Activated CD8-positive, alpha-beta memory T cell treated with anti-CD3 and anti-CD28 coated beads, Interleukin-2, amount 10 ng/mL, durations not matched to agents 7 days and 5 days (primary cell): ENCODE measurements at regions not wholly inside any gene's neighbourhood (a gene's known extent, or its start where the extent isn't known, plus 50 kb on each side); places are given as distances from the start of the nearest gene placed in this dataset.

Experiments
- ATAC-seq: fragments of 150-1000 bp; cut with Tn5 transposase; one replicate; pipeline ENCODE4 v1.10.0; 2021; ENCODE audit warnings: moderate library complexity
- CTCF ChIA-PET: fragments of 350-600 bp; sonication (Branson Sonifier 250); formaldehyde crosslinking; loops from one replicate; lab custom pipeline; 2021; ENCODE audit warnings: antibody characterized with exemption; lab: Charles Lee
- DNase-seq: peaks from one replicate; pipeline ENCODE4 v3.0.0-alpha.2; 2020
- H3K27ac Mint-ChIP-seq: one replicate; pipeline ENCODE4 v1.8.0; 2021; ENCODE audit warnings: mild to moderate bottlenecking, mixed read lengths
- H3K27me3 Mint-ChIP-seq: one replicate; pipeline ENCODE4 v1.8.0; 2021; ENCODE audit warnings: mixed read lengths
- H3K36me3 Mint-ChIP-seq: one replicate; pipeline ENCODE4 v1.8.0; 2021; ENCODE audit warnings: mild to moderate bottlenecking, mixed read lengths
- H3K4me1 Mint-ChIP-seq: one replicate; pipeline ENCODE4 v1.8.0; 2021; ENCODE audit warnings: mixed read lengths
- H3K4me3 Mint-ChIP-seq: one replicate; pipeline ENCODE4 v1.8.0; 2021; ENCODE audit warnings: mild to moderate bottlenecking, moderate library complexity, mixed read lengths
- H3K9me3 Mint-ChIP-seq: one replicate; pipeline ENCODE4 v1.8.0; 2022; ENCODE audit warnings: low read depth, mixed read lengths

- CTCF ChIA-PET = no interaction called here
- no peak overlapping the region for H3K4me3 Mint-ChIP-seq
- no peak for DNase-seq
- no peaks in the 10 kb centered on the region for H3K4me1 Mint-ChIP-seq
- H3K27me3 Mint-ChIP-seq = peaks cover 3% of the 10 kb centered on the region
- no peak for ATAC-seq
- H3K27ac Mint-ChIP-seq = no peak overlapping the region
- H3K36me3 Mint-ChIP-seq = no peaks in the 10 kb centered on the region
- H3K9me3 Mint-ChIP-seq = no peaks in the 10 kb centered on the region
Observed at GRCh38 chr20:20939006-20939405, 167.2 kb downstream of the LINC00237 start.

- Mint-ChIP-seq H3K27me3 (peaks cover 3% of the 10 kb centered on the region), H3K4me1 (no peaks in the 10 kb centered on the region), H3K4me3 (no peak overlapping the region), H3K9me3 (no peaks in the 10 kb centered on the region), H3K27ac (no peak overlapping the region), H3K36me3 (no peaks in the 10 kb centered on the region)
- CTCF ChIA-PET = no interaction called here
- DNase-seq (no peak), ATAC-seq (no peak)
Observed at GRCh38 chr20:20938599-20938998, 167.6 kb downstream of the LINC00237 start.

- CTCF ChIA-PET = no interaction called here
- DNase-seq = no peak
- peaks cover 3% of the 10 kb centered on the region for H3K27me3 Mint-ChIP-seq
- no peak for ATAC-seq
- no peak overlapping the region for H3K4me3 Mint-ChIP-seq
- H3K4me1 Mint-ChIP-seq = no peaks in the 10 kb centered on the region
- no peak overlapping the region for H3K27ac Mint-ChIP-seq
- H3K9me3 Mint-ChIP-seq = no peaks in the 10 kb centered on the region
- no peaks in the 10 kb centered on the region for H3K36me3 Mint-ChIP-seq
Observed at GRCh38 chr20:20938131-20938530, 168.0 kb downstream of the LINC00237 start.

GRCh38 chr20:20933142-20933958 is 172.8 kb downstream of the LINC00237 start:
- DNase-seq (no peak), ATAC-seq (no peak)
- no peak overlapping the region for H3K27ac Mint-ChIP-seq
- no peaks in the 10 kb centered on the region for H3K36me3 Mint-ChIP-seq
- CTCF ChIA-PET = no interaction called here
- H3K4me3 Mint-ChIP-seq = no peak overlapping the region
- no peaks in the 10 kb centered on the region for H3K4me1 Mint-ChIP-seq
- no peaks in the 10 kb centered on the region for H3K9me3 Mint-ChIP-seq
- no peaks in the 10 kb centered on the region for H3K27me3 Mint-ChIP-seq

- CTCF ChIA-PET = no interaction called here
- H3K27me3 Mint-ChIP-seq = no peaks in the 10 kb centered on the region
- H3K4me3 Mint-ChIP-seq = no peak overlapping the region
- no peaks in the 10 kb centered on the region for H3K9me3 Mint-ChIP-seq
- H3K36me3 Mint-ChIP-seq = no peaks in the 10 kb centered on the region
- H3K4me1 Mint-ChIP-seq = no peaks in the 10 kb centered on the region
- ATAC-seq (no peak), DNase-seq (no peak)
- H3K27ac Mint-ChIP-seq = no peak overlapping the region
Observed at GRCh38 chr20:20932156-20932555, 174.0 kb downstream of the LINC00237 start.

- Mint-ChIP-seq H3K4me3 (no peak overlapping the region), H3K36me3 (no peaks in the 10 kb centered on the region), H3K4me1 (no peaks in the 10 kb centered on the region), H3K9me3 (no peaks in the 10 kb centered on the region), H3K27me3 (no peaks in the 10 kb centered on the region), H3K27ac (no peak overlapping the region)
- DNase-seq = no peak
- ATAC-seq = no peak
- CTCF ChIA-PET = no interaction called here
Observed at GRCh38 chr20:20931632-20932031, 174.5 kb downstream of the LINC00237 start.

- Mint-ChIP-seq H3K9me3 (no peaks in the 10 kb centered on the region), H3K4me3 (no peak overlapping the region), H3K27me3 (no peaks in the 10 kb centered on the region), H3K27ac (no peak overlapping the region), H3K4me1 (no peaks in the 10 kb centered on the region), H3K36me3 (no peaks in the 10 kb centered on the region)
- no peak for DNase-seq
- CTCF ChIA-PET = no interaction called here
- no peak for ATAC-seq
Observed at GRCh38 chr20:20931024-20931423, 175.1 kb downstream of the LINC00237 start.

- ATAC-seq = no peak
- no peak for DNase-seq
- H3K4me3 Mint-ChIP-seq = no peak overlapping the region
- no peaks in the 10 kb centered on the region for H3K9me3 Mint-ChIP-seq
- H3K27me3 Mint-ChIP-seq = no peaks in the 10 kb centered on the region
- CTCF ChIA-PET = interaction anchor here (0.5 kb wide), 1 partner anchor 172 kb away, joined by 4 read pairs; no protein-coding TSS in a partner anchor
- H3K36me3 Mint-ChIP-seq = no peaks in the 10 kb centered on the region
- H3K27ac Mint-ChIP-seq = no peak overlapping the region
- H3K4me1 Mint-ChIP-seq = no peaks in the 10 kb centered on the region
Observed at GRCh38 chr20:20930500-20930899, 175.7 kb downstream of the LINC00237 start.

GRCh38 chr20:20929341-20929740 is 176.8 kb downstream of the LINC00237 start:
- DNase-seq (no peak), ATAC-seq (no peak)
- H3K4me1 Mint-ChIP-seq = no peaks in the 10 kb centered on the region
- no peaks in the 10 kb centered on the region for H3K27me3 Mint-ChIP-seq
- no peak overlapping the region for H3K27ac Mint-ChIP-seq
- H3K4me3 Mint-ChIP-seq = no peak overlapping the region
- no peaks in the 10 kb centered on the region for H3K9me3 Mint-ChIP-seq
- CTCF ChIA-PET = no interaction called here
- H3K36me3 Mint-ChIP-seq = no peaks in the 10 kb centered on the region

- no peaks in the 10 kb centered on the region for H3K9me3 Mint-ChIP-seq
- no peak for ATAC-seq
Observed at GRCh38 chr20:20926222-20926905, 179.8 kb downstream of the LINC00237 start.

GRCh38 chr20:20920433-20920832 is 185.7 kb downstream of the LINC00237 start:
- no peak overlapping the region for H3K4me3 Mint-ChIP-seq
- H3K36me3 Mint-ChIP-seq = no peaks in the 10 kb centered on the region
- peaks cover 8% of the 10 kb centered on the region for H3K27me3 Mint-ChIP-seq
- CTCF ChIA-PET = no interaction called here
- peaks cover 2% of the 10 kb centered on the region for H3K9me3 Mint-ChIP-seq
- ATAC-seq = no peak
- H3K4me1 Mint-ChIP-seq = no peaks in the 10 kb centered on the region
- DNase-seq = no peak
- no peak overlapping the region for H3K27ac Mint-ChIP-seq

More at GRCh38 chr20:20926222-20926905, 179.8 kb downstream of the LINC00237 start:
- Mint-ChIP-seq H3K4me1 (no peaks in the 10 kb centered on the region), H3K4me3 (no peak overlapping the region), H3K27me3 (no peaks in the 10 kb centered on the region), H3K36me3 (no peaks in the 10 kb centered on the region), H3K27ac (no peak overlapping the region)
- CTCF ChIA-PET = no interaction called here
- no peak for DNase-seq

- Mint-ChIP-seq H3K9me3 (peaks cover 2% of the 10 kb centered on the region), H3K4me3 (no peak overlapping the region), H3K27ac (no peak overlapping the region), H3K36me3 (no peaks in the 10 kb centered on the region), H3K4me1 (no peaks in the 10 kb centered on the region), H3K27me3 (peaks cover 8% of the 10 kb centered on the region)
- ATAC-seq (no peak), DNase-seq (no peak)
- CTCF ChIA-PET = no interaction called here
Observed at GRCh38 chr20:20915844-20916243, 190.3 kb downstream of the LINC00237 start.

GRCh38 chr20:20904501-20904831 is 192.0 kb upstream of the RALGAPA2 start:
- Mint-ChIP-seq H3K27ac (no peak overlapping the region), H3K4me1 (no peaks in the 10 kb centered on the region), H3K9me3 (no peaks in the 10 kb centered on the region), H3K4me3 (no peak overlapping the region), H3K36me3 (no peaks in the 10 kb centered on the region), H3K27me3 (peaks cover 3% of the 10 kb centered on the region)
- ATAC-seq (no peak), DNase-seq (no peak)
- CTCF ChIA-PET = no interaction called here
